Neuron (in vitro differentiated cells): ENCODE measurements at regions not wholly inside any gene's neighbourhood (a gene's known extent, or its start where the extent isn't known, plus 50 kb on each side); places are given as distances from the start of the nearest gene placed in this dataset.
"Not testable (repeated sequence)": the region's sequence is repeated elsewhere in the genome, so short reads cannot be mapped to it uniquely, and the experiment has no call there.

Experiments
- H2AFZ ChIP-seq: one replicate; pipeline ENCODE4 v1.6.1; 2013; ENCODE audit warnings: low read depth, mild to moderate bottlenecking, inconsistent platforms, low read length, moderate library complexity
- H3K27me3 ChIP-seq: one replicate; pipeline ENCODE4 v1.6.1; 2013; ENCODE audit warnings: low read length; ENCODE audit not compliant: insufficient read depth
- H3K36me3 ChIP-seq: one replicate; pipeline ENCODE4 v1.6.1; 2013; ENCODE audit warnings: low read length; ENCODE audit not compliant: insufficient read depth
- H3K4me1 ChIP-seq: one replicate; pipeline ENCODE4 v1.6.1; 2013; ENCODE audit warnings: low read length; ENCODE audit not compliant: insufficient read depth
- H3K4me3 ChIP-seq: 2 replicates; pipeline ENCODE4 v1.5.1; 2013; ENCODE audit warnings: mild to moderate bottlenecking, low read length, moderate library complexity
- H3K9me3 ChIP-seq: one replicate; pipeline ENCODE4 v1.6.1; 2013; ENCODE audit warnings: low read length

DNA sequence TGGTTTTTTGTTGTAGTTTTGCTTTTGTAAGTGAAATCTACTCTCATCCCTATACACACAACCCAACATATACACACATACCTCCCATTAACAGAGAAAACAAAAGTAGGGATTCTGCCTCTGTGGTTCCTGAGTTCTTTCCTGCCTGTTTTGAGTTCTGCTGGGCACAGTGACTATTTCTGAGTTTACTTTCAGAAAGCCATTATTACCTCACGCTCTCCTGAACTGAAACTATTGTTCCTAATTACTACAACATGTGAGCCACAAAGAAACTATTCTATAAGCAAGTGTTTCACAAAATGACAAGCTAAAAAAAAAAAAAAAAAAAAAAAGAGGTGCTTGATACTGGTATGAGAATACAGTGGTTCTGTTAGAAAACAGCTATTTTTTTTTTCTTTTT lies 110.9 kb downstream of the ALG10B start:
- Histone ChIP-seq H3K27me3 (no peaks in the 10 kb centered on the region), H3K36me3 (no peaks in the 10 kb centered on the region), H3K4me3 (no peak overlapping the region), H2AFZ (no peak overlapping the region), H3K9me3 (no peaks in the 10 kb centered on the region), H3K4me1 (peaks cover 12% of the 10 kb centered on the region)

DNA sequence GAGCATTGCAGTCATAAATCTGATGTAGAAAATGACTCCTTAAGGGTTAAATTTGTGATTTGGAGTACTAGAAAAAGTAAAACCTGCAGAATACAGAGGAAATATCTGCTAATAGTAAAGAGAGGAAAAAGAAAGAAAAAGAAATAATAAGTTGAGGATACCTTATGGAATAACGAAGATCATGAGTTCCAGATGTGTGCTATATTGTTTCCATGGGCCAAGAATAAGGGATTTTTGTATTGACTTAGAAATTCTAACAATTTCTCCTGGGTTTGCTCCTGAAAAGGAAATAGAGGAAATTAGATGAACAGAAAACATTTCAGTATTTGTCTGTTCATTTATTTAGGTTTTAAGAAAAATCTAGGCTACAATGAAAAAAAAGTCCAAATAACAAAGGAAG lies 115.3 kb downstream of the ALG10B start:
- peaks cover 7% of the 10 kb centered on the region for H3K4me1 ChIP-seq
- no peaks in the 10 kb centered on the region for H3K9me3 ChIP-seq
- no peak overlapping the region for H3K4me3 ChIP-seq
- H3K36me3 ChIP-seq, result no peaks in the 10 kb centered on the region
- H3K27me3 ChIP-seq, result no peaks in the 10 kb centered on the region
- no peak overlapping the region for H2AFZ ChIP-seq

DNA sequence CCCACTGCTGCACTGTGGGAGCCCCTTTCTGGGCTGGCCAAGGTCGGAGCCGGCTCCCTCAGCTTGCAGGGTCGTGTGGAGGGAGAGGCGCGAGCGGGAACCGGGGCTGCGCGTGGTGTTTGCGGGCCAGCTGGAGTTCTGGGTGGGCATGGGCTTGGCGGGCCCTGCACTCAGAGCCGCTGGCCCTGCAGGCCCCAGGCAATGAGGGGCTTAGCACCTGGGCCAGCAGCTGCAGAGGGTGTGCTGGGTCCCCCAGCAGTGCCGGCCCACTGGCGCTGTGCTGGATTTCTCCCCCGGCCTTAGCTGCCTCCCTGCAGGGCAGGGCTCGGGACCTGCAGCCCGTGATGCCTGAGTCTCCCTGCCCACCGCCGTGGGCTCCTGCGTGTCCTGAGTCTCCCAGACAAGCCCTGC lies 125.3 kb downstream of the ALG10B start:
- not testable (repeated sequence) for H3K27me3 ChIP-seq, H3K36me3 ChIP-seq, H2AFZ ChIP-seq, H3K9me3 ChIP-seq, H3K4me1 ChIP-seq, H3K4me3 ChIP-seq

DNA sequence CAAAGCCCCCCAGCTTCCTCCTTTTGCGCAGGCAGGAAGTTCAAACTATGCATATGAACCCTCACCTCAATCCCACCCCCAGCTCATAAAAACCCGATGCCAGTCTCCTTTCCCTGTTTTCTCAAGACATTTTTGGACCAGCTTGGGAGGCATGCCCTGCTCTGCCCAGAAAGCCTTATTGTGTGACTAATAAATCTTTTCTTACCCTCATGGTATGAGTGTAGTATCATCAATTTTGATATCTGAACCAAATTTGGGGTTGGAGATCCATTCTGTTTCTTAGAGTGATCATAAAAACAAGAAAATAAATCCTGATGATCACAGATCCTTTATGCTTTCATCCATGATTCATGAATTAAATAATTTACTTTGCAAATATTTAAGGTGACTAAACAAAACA lies 128.5 kb downstream of the ALG10B start:
- no peaks in the 10 kb centered on the region for H3K36me3 ChIP-seq
- H2AFZ ChIP-seq, result no peak overlapping the region
- no peak overlapping the region for H3K4me3 ChIP-seq
- no peaks in the 10 kb centered on the region for H3K27me3 ChIP-seq
- H3K4me1 ChIP-seq, result no peaks in the 10 kb centered on the region
- H3K9me3 ChIP-seq, result no peaks in the 10 kb centered on the region

DNA sequence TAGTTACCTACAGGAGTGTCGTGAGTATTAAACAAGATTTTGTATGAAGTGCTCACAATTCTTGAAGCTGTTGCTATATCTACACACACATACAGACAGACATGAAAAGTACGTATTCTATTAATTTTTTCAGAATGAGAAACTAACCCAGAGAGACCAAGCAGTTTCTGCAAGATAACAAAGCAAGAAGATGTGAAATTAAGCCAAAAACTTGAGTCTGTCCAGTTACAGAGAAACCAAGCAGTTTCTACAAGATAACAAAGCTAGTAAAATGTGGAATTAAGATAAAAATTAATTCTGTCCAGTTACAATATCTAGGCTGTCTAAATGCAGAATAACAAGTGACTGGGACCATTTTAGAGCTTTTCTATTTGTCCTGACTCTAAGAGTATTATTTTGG lies 132.4 kb downstream of the ALG10B start:
- Histone ChIP-seq H3K4me3 (no peak overlapping the region), H2AFZ (no peak overlapping the region), H3K27me3 (no peaks in the 10 kb centered on the region), H3K9me3 (no peaks in the 10 kb centered on the region), H3K36me3 (no peaks in the 10 kb centered on the region), H3K4me1 (no peaks in the 10 kb centered on the region)

DNA sequence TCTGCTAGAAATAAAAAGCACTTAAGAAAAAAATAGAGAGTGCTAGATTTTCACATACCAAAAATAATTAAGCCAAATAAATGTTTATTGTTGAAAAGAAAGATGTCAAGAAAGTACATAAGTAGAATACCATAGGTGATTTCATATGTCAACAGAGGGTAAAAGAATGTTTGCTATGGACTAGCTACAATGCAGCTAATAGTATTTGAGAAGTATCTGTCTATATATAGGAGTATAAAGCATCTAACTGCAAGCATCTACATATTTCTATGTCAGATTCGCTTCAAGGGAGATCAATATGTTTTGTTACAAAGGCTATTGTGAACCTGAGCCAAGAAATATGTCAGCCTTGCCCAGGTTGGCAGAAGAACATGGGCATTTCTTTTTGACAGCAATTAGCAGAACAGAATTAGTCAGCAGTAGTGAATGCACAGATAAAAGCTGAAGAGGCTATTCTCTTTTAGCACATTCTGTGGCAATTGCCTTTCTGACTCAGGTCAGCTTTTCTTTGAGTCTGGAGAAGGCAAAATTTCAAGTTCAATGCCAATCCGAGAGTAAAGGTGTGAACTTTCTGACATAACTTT lies 140.1 kb downstream of the ALG10B start:
- no peak overlapping the region for H3K4me3 ChIP-seq
- H3K9me3 ChIP-seq, result no peaks in the 10 kb centered on the region
- H3K4me1 ChIP-seq, result peaks cover 23% of the 10 kb centered on the region
- H3K36me3 ChIP-seq, result no peaks in the 10 kb centered on the region
- no peaks in the 10 kb centered on the region for H3K27me3 ChIP-seq
- no peak overlapping the region for H2AFZ ChIP-seq

DNA sequence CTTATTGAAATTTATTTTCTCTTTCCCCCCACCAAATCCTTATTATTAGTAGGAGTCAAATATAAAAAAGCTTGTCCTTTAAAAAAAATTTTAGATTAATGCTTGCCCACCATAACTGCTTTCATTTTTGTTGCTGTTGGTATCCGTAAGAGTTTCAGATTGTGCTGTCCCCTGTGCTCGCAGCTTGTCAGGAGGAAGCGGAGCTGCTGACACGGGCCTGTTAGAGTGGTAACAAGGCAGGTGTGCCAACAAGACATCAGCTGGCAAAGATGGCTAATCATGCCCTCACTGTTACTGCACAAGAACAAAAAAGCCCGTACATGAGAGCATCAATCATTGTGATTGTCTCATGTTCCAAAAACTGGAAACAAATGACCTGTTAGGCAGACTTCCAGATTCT lies 148.4 kb downstream of the ALG10B start:
- no peaks in the 10 kb centered on the region for H3K9me3 ChIP-seq
- no peak overlapping the region for H2AFZ ChIP-seq
- no peak overlapping the region for H3K4me3 ChIP-seq
- H3K27me3 ChIP-seq, result no peaks in the 10 kb centered on the region
- H3K4me1 ChIP-seq, result peaks cover 5% of the 10 kb centered on the region
- H3K36me3 ChIP-seq, result no peaks in the 10 kb centered on the region

DNA sequence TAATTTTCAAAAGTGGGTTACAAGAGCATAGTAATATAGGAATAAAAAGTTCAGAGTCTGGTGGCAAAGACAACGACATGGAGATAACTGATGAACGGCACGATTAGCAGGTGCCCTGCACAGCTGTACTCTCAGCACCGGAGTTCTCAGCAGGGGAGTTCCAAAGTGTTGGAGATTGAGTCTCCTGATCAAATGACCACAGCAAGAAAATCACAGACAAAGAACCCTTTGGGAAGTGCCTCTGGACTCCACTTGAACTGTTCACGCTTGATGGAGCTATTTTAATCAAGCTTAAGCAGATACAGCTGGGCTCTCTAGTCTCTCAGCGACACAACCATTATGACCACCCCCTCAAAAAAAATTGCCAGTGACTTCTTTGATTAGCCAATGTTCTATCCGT lies 153.1 kb downstream of the ALG10B start:
- Histone ChIP-seq H3K4me3 (peak overlapping the region; percentile 1), H3K27me3 (no peaks in the 10 kb centered on the region), H3K36me3 (no peaks in the 10 kb centered on the region)

DNA sequence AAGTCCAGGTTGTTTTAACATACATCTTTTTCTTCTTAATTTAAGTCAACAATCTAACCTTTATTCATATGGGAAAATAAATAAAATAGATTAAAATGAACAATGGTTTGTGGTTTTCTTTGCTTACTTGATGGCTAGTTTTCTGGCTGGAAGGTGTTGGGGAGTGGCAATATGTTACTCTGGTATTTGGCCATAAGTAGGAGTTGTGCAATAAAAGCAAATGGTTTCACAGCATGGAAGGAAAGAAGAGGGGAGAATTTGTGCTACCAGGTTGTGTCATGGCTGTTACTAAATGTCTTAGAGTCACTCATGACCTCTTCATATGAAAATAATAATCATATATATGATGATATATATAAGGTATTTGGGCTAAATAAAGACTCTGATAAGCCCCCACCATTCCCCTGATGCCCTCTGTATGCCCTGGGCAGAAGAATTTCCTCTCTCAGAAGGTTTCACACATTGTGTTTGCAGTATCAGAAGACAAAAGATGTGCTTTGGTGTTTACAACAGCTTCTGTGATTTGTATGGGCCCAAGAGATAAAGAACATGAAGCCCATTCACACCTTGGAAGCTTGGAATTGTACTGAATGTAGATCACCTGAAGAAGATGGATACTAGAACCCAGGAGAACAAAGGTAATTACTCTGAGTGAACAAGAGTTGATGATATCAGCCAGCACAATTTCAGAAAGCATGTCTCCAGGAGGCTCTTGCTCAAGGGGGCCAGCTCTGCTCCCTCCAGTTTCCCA lies 160.9 kb downstream of the ALG10B start:
- Histone ChIP-seq H3K4me3 (no peak overlapping the region), H3K4me1 (no peaks in the 10 kb centered on the region), H3K36me3 (no peaks in the 10 kb centered on the region), H3K27me3 (no peaks in the 10 kb centered on the region), H3K9me3 (no peaks in the 10 kb centered on the region), H2AFZ (no peak overlapping the region)

More for the DNA sequence above, 153.1 kb downstream of the ALG10B start:
- peak overlapping the region; percentile 15 for H2AFZ ChIP-seq
- H3K4me1 ChIP-seq, result peaks cover 5% of the 10 kb centered on the region
- H3K9me3 ChIP-seq, result no peaks in the 10 kb centered on the region

DNA sequence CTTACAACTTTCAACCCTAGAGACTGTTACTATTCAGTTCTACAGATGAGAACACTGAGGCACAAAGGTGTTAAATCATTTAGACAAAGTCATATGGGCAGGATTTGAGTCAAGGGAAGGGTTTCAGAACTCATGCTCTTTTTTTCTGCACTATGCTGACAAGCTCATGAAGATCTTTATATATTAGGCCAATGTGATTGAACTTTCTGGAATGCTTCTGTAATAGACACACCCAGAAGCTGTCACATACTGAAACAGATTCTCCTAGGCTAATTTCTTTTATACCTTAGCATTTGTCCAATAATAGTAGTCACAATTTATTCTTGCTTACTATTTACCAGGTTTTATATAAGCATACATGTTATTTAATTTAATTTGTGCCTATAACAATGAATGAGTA lies 164.0 kb downstream of the ALG10B start:
- H3K9me3 ChIP-seq, result no peaks in the 10 kb centered on the region
- H3K4me1 ChIP-seq, result peaks cover 10% of the 10 kb centered on the region
- no peaks in the 10 kb centered on the region for H3K27me3 ChIP-seq
- no peaks in the 10 kb centered on the region for H3K36me3 ChIP-seq
- no peak overlapping the region for H3K4me3 ChIP-seq
- H2AFZ ChIP-seq, result no peak overlapping the region

DNA sequence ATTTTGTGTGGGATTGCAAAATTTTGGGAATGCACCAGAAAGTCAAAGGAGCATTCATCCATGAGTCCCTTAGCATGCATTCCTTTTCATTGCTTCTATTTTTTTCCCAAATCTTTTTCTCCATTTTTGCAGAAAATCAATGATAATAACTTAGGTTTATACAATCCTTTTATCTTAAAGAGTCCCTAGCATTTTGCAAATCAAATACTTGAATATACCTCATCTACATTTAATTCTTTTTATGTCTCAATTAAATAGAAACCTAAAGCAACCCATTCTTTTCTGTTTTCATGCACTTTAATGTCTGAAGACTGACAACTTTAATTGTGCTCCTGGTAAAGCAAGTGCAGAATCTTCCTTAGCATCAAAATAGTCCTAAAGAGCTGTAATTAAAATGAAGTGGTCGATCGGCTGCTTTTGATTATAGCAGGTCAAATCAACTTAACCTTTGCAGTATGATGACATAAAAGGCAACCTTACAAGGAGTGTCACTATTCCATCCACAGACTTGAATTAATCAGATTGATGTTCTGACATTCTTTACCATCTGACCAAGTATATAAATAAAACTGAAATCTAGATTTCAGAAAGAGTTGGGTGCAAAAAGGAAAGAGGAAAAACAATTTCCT lies 168.4 kb downstream of the ALG10B start:
- Histone ChIP-seq H3K4me1 (peaks cover 19% of the 10 kb centered on the region), H3K4me3 (no peak overlapping the region), H3K9me3 (no peaks in the 10 kb centered on the region), H3K27me3 (no peaks in the 10 kb centered on the region), H2AFZ (no peak overlapping the region), H3K36me3 (no peaks in the 10 kb centered on the region)

DNA sequence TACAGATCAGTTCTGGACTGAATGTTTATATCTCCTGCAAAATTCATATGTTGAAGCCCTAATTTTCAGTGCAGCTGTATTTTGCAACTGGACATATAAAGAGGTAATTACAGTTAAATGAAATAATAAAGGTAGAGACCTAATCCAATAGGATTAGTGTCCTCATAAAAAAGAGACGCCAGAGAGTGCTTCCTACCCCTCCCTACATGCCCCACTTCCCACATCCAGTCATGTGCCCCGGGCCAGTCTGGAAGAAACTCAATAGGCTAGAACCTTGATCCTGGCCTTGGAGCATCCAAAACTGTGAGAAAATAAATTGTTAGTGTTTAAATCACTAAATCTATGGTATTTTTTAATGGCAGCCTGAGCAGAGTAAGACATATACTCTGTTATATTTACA lies 172.3 kb downstream of the ALG10B start:
- Histone ChIP-seq H2AFZ (no peak overlapping the region), H3K9me3 (no peaks in the 10 kb centered on the region), H3K4me1 (peaks cover 19% of the 10 kb centered on the region), H3K36me3 (no peaks in the 10 kb centered on the region), H3K4me3 (no peak overlapping the region), H3K27me3 (no peaks in the 10 kb centered on the region)

DNA sequence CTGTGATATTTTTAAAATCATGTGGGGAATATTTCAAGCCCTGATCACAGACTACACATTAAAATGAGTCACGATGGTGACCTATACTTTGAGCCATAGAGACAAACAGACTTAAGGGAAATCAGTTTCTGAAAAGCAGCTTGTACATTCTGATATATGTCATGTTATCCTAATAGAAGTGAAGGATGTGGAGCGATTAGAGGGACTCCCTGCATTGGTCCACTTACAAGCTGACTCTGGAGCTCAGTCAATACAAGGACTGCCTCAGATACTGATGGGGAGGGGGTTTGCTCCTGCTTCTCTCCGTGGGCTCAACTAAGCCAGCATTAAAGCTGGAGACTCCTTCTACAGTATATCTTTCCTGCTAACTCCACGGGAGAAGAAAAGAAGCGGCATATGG lies 173.5 kb downstream of the ALG10B start:
- Histone ChIP-seq H3K4me3 (no peak overlapping the region), H3K36me3 (no peaks in the 10 kb centered on the region), H3K4me1 (peaks cover 14% of the 10 kb centered on the region), H3K9me3 (no peaks in the 10 kb centered on the region), H3K27me3 (no peaks in the 10 kb centered on the region), H2AFZ (no peak overlapping the region)
